K562 (cell line): ENCODE measurements at regions not wholly inside any gene's neighbourhood (a gene's known extent, or its start where the extent isn't known, plus 50 kb on each side); places are given as distances from the start of the nearest gene placed in this dataset.

Experiments
- ARNT ChIP-seq, 2 experiments: fragments of 450-650 bp; IDR thresholded peaks; 2 replicates each; pipeline ENCODE4 v1.6.1; 2016; ENCODE audit warnings: mild to moderate bottlenecking in 1 of 2
- CHD4 ChIP-seq: fragments of 200-600 bp; sonication (generic); IDR thresholded peaks from 3 replicates; pipeline ENCODE4 v1.6.1; 2012; ENCODE audit warnings: low read depth, mild to moderate bottlenecking, mixed read lengths, low read length, inconsistent platforms; ENCODE audit not compliant: insufficient read depth, insufficient replicate concordance, poor library complexity, severe bottlenecking
- EHMT2 ChIP-seq: fragments of 450-650 bp; IDR thresholded peaks from 2 replicates; pipeline ENCODE4 v1.6.1; 2018; ENCODE audit warnings: antibody characterized with exemption
- ETV5 ChIP-seq: sonication (generic); formaldehyde crosslinking; IDR thresholded peaks from 2 replicates; pipeline ENCODE4 v1.4.0; 2020; ENCODE audit warnings: low read depth, mild to moderate bottlenecking, missing genetic modification reagents
- GABPB1 ChIP-seq: sonication (generic); formaldehyde crosslinking; IDR thresholded peaks from 2 replicates; pipeline ENCODE4 v1.8.0; 2022; ENCODE audit warnings: mild to moderate bottlenecking, missing genetic modification reagents
- HDAC1 ChIP-seq, 2 experiments: fragments of 450-650 bp; IDR thresholded peaks; 2 replicates each; pipeline ENCODE4 v1.6.1; 2016 to 2017; ENCODE audit warnings: inconsistent platforms in 1 of 2, mild to moderate bottlenecking in 1 of 2, moderate library complexity in 1 of 2
- HMG20B ChIP-seq: fragments of 250-450 bp; sonication (Bioruptor Pico); IDR thresholded peaks from 2 replicates; pipeline ENCODE4 v1.5.0; 2021; ENCODE audit warnings: mild to moderate bottlenecking
- KLF1 ChIP-seq: fragments of 450-650 bp; IDR thresholded peaks from 2 replicates; pipeline ENCODE4 v1.6.1; 2016; ENCODE audit warnings: missing genetic modification characterization, missing compliant biosample characterization
- PCBP2 ChIP-seq: fragments of 200-400 bp; formaldehyde crosslinking; IDR thresholded peaks from 2 replicates; pipeline ENCODE4 v1.6.1; 2018; ENCODE audit warnings: low read length, low read depth, mild to moderate bottlenecking, moderate library complexity; ENCODE audit not compliant: poor library complexity, severe bottlenecking
- POU5F1 ChIP-seq: fragments of 150-350 bp; IDR thresholded peaks from 2 replicates; pipeline ENCODE4 v1.6.1; 2014; ENCODE audit warnings: borderline replicate concordance, low read length, low read depth, mild to moderate bottlenecking; ENCODE audit not compliant: partially characterized antibody
- RNF2 ChIP-seq: sonication (generic); IDR thresholded peaks from 2 replicates; pipeline ENCODE4 v1.6.1; 2016
- TARDBP ChIP-seq: fragments of 450-650 bp; IDR thresholded peaks from 2 replicates; pipeline ENCODE4 v1.6.1; 2016
- TEAD1 ChIP-seq, 2 experiments: fragments of 450-650 bp in 1 of 2; sonication (generic) in 1 of 2; formaldehyde crosslinking; IDR thresholded peaks; 2 replicates each; pipeline versions ENCODE4 v1.4.0 to v1.8.0; 2020 to 2022; ENCODE audit warnings: mild to moderate bottlenecking in 2 of 2, missing genetic modification reagents in 1 of 2
- TGIF2 ChIP-seq: sonication (generic); formaldehyde crosslinking; IDR thresholded peaks from 2 replicates; pipeline ENCODE4 v1.8.1; 2022; ENCODE audit warnings: mild to moderate bottlenecking, missing genetic modification reagents, moderate library complexity
- ZBTB7A ChIP-seq: IDR thresholded peaks from 2 replicates; pipeline ENCODE4 v1.6.1; 2011; ENCODE audit warnings: low read depth, mild to moderate bottlenecking, low read length, moderate library complexity, borderline replicate concordance; ENCODE audit not compliant: control insufficient read depth
- TF ChIP-seq, protein P1 (sequence below), 2 experiments: fragments of 450-650 bp; IDR thresholded peaks; 2 replicates each; pipeline ENCODE4 v1.6.1; 2016
- TF ChIP-seq, protein P2 (sequence below), 2 experiments: fragments of 150-350 bp in 1 of 2; IDR thresholded peaks; 2 replicates each; pipeline ENCODE4 v1.6.1; 2012 to 2016; ENCODE audit warnings: low read depth in 2 of 2, low read length in 2 of 2, mild to moderate bottlenecking in 1 of 2, moderate library complexity in 1 of 2
- TF ChIP-seq, protein P3 (sequence below): sonication (generic); formaldehyde crosslinking; IDR thresholded peaks from 2 replicates; pipeline ENCODE4 v1.8.0; 2022; ENCODE audit warnings: mild to moderate bottlenecking, missing genetic modification reagents

DNA sequence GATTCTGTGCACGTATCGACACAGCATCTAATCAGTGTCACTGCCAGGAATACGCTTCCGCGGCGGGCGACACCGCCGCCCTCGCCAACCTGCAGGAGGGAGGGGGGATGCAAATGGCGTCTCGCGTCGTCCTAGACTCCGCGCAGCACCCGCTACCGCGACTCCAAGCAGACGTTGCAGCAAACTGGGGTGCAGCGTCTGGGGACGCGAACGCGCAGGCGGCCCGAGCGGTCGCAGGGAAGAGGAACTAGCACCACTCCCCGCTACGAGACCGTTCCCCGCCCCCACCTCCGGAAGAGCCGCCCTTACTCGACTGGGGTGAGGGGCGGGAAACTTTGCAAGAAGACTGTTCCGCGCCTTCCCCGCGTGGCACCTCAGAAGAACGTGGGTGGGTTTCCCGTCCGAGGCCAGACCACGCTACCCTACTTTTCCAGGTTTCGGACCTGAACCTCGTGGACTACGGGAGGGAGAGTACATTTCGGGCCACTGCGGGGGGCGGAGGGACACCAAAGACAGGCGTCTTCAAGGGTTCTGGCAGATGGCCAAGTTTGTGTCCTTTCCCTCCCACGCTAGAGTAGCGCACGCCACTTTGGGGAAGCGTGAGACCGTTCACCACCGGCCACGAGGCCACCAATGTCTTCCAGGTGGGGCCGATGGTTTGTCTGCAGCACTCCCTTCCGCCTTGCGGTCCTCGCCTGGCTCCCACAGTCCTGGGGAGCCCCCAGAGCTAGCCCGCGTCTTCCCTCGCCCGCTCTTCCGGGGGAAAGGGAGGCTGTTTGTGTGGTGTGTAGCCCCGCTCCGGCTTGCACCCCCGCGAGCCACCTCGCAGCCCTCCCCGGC lies 78.0 kb upstream of the BCOR start (continued):
- TF ChIP-seq, protein P1, sequence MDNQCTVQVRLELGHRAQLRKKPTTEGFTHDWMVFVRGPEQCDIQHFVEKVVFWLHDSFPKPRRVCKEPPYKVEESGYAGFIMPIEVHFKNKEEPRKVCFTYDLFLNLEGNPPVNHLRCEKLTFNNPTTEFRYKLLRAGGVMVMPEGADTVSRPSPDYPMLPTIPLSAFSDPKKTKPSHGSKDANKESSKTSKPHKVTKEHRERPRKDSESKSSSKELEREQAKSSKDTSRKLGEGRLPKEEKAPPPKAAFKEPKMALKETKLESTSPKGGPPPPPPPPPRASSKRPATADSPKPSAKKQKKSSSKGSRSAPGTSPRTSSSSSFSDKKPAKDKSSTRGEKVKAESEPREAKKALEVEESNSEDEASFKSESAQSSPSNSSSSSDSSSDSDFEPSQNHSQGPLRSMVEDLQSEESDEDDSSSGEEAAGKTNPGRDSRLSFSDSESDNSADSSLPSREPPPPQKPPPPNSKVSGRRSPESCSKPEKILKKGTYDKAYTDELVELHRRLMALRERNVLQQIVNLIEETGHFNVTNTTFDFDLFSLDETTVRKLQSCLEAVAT (IDR thresholded peaks at IDR 0.05), result no peak; a peak in 1 of 4 replicates
- TF ChIP-seq, protein P2, sequence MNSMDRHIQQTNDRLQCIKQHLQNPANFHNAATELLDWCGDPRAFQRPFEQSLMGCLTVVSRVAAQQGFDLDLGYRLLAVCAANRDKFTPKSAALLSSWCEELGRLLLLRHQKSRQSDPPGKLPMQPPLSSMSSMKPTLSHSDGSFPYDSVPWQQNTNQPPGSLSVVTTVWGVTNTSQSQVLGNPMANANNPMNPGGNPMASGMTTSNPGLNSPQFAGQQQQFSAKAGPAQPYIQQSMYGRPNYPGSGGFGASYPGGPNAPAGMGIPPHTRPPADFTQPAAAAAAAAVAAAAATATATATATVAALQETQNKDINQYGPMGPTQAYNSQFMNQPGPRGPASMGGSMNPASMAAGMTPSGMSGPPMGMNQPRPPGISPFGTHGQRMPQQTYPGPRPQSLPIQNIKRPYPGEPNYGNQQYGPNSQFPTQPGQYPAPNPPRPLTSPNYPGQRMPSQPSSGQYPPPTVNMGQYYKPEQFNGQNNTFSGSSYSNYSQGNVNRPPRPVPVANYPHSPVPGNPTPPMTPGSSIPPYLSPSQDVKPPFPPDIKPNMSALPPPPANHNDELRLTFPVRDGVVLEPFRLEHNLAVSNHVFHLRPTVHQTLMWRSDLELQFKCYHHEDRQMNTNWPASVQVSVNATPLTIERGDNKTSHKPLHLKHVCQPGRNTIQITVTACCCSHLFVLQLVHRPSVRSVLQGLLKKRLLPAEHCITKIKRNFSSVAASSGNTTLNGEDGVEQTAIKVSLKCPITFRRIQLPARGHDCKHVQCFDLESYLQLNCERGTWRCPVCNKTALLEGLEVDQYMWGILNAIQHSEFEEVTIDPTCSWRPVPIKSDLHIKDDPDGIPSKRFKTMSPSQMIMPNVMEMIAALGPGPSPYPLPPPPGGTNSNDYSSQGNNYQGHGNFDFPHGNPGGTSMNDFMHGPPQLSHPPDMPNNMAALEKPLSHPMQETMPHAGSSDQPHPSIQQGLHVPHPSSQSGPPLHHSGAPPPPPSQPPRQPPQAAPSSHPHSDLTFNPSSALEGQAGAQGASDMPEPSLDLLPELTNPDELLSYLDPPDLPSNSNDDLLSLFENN (IDR thresholded peaks at IDR 0.05; ENCODE audit: low read depth in 2 of 2, low read length in 2 of 2), result peak in 1 of 2 experiments; percentile 7; a peak in 1 of 4 replicates
- TF ChIP-seq ARNT (IDR thresholded peaks at IDR 0.05), result no peak
- no peak for TF ChIP-seq TGIF2
- no peak for TF ChIP-seq HMG20B (CRISPR knock-in tag)
- TF ChIP-seq RNF2, result peak; percentile 82; the same call in 1 of the 2 replicates
- TF ChIP-seq GABPB1 (CRISPR knock-in tag), result peak; percentile 25
- TF ChIP-seq, protein P3, sequence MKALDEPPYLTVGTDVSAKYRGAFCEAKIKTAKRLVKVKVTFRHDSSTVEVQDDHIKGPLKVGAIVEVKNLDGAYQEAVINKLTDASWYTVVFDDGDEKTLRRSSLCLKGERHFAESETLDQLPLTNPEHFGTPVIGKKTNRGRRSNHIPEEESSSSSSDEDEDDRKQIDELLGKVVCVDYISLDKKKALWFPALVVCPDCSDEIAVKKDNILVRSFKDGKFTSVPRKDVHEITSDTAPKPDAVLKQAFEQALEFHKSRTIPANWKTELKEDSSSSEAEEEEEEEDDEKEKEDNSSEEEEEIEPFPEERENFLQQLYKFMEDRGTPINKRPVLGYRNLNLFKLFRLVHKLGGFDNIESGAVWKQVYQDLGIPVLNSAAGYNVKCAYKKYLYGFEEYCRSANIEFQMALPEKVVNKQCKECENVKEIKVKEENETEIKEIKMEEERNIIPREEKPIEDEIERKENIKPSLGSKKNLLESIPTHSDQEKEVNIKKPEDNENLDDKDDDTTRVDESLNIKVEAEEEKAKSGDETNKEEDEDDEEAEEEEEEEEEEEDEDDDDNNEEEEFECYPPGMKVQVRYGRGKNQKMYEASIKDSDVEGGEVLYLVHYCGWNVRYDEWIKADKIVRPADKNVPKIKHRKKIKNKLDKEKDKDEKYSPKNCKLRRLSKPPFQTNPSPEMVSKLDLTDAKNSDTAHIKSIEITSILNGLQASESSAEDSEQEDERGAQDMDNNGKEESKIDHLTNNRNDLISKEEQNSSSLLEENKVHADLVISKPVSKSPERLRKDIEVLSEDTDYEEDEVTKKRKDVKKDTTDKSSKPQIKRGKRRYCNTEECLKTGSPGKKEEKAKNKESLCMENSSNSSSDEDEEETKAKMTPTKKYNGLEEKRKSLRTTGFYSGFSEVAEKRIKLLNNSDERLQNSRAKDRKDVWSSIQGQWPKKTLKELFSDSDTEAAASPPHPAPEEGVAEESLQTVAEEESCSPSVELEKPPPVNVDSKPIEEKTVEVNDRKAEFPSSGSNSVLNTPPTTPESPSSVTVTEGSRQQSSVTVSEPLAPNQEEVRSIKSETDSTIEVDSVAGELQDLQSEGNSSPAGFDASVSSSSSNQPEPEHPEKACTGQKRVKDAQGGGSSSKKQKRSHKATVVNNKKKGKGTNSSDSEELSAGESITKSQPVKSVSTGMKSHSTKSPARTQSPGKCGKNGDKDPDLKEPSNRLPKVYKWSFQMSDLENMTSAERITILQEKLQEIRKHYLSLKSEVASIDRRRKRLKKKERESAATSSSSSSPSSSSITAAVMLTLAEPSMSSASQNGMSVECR (CRISPR knock-in tag), result peak; percentile 60
- no peak for TF ChIP-seq EHMT2
- peak; percentile 91 for TF ChIP-seq ETV5 (CRISPR knock-in tag)
- no peak for TF ChIP-seq POU5F1
- 0 out of 2 replicates have a peak, but pooled peaks have one; percentile 65 for TF ChIP-seq KLF1 (tag)
- no peak for TF ChIP-seq PCBP2
- no peak for TF ChIP-seq HDAC1 (IDR thresholded peaks at IDR 0.05)
- 0 out of 2 replicates have a peak, but pooled peaks have one; percentile 21 for TF ChIP-seq TARDBP
- TF ChIP-seq TEAD1 (CRISPR knock-in tag; IDR thresholded peaks at IDR 0.05), result peak; percentile 8 to 56; a peak in 1 of 4 replicates
- TF ChIP-seq ZBTB7A, result peak; percentile 42; the same call in 1 of the 2 replicates
- TF ChIP-seq CHD4, result no peak
